ENCODE measurements at regions not wholly inside any gene's neighbourhood (a gene's known extent, or its start where the extent isn't known, plus 50 kb on each side); places are given as distances from the start of the nearest gene placed in this dataset.

GRCh38 chr5:173527671-173528070 lies 88.8 kb downstream of the BOD1 start:
- DNase-seq (ENCODE audit: low read depth): no peak

- DNase-seq (ENCODE audit: low read depth): no peak
Observed at GRCh38 chr5:173524136-173524535, 92.3 kb downstream of the BOD1 start.

- DNase-seq (ENCODE audit: low read depth): no peak
Observed at GRCh38 chr5:173523388-173523787, 93.1 kb downstream of the BOD1 start.

GRCh38 chr5:173522518-173522917 lies 93.9 kb downstream of the BOD1 start:
- DNase-seq (ENCODE audit: low read depth): no peak

DNA sequence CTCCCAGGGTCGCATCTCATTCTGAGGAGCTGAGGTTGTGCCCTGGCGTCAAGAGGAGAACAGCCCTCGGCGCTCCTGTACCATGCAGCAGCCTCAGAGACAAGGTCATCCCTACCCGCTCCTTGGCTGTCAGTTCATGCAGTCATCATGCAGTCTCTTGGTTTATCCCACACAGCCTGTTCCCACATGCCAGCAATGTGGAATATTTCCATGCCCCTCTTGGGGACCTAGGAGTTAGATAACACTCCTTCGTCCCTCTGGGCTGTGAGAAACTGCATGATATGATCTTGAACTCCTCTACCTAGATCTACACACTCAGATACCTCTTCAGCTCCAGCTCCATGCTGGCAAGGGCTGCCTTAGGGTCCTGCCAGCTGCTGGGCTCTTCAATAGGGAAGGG lies 97.6 kb downstream of the BOD1 start:
- DNase-seq (ENCODE audit: low read depth): no peak

DNA sequence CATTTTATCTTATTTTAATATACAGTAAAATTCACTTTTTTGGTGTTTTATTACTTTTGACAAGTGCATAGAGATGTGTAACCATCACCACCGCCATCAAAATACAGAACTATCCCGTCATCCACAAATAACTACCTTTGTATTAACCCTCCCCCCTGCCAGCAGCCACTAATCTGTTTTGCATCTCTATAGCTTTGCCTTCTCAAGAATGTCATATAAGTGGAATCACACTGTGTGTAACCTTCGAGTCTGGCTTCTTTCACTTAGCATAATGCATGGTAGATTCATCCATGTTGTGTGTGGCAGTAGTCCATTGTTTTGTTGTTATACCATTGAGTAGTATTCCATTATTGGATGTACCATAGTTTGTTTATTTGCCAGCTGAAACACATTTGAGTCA lies 98.8 kb downstream of the BOD1 start:
- no peak for DNase-seq (ENCODE audit: low read depth)

DNA sequence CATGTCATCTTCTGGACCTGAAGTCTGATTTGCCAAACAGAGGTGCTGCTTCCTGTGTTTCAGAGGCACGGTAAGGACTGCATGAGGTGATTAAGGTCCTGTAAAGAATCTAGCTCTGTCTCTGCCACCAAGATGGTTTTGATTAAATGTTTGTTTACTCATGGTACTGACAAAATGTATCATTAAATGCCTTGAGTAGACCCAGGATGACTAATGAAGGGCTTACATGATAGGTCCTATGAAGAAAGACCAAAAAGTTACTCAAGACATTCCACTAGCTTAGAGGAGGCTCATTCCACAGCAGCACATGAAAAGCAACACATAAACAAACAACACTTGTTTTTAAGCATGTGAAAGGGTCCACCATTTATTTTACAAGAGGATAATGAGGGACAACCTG lies 100.9 kb downstream of the BOD1 start:
- DNase-seq (ENCODE audit: low read depth): peak; percentile 94

DNA sequence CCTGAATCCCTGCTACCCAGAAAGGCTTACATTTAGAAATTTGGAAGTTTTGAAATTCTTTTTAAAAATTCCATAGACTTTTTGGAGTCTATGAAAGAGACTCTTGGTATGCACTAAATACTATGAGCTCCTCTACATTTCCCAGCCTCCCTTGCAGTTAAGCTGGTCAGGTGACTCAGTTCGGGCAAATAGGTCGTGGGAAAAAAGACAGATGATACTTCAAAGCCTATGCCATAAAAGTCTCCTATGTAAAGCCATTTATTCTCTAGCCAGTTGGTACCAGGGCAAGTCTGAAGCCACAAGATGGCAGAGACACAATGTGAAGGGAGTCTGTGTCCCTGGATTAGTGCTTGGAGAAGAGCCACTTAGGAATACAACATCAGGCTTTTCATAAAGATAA lies 101.8 kb downstream of the BOD1 start:
- peak; percentile 72 for DNase-seq (ENCODE audit: low read depth)

DNA sequence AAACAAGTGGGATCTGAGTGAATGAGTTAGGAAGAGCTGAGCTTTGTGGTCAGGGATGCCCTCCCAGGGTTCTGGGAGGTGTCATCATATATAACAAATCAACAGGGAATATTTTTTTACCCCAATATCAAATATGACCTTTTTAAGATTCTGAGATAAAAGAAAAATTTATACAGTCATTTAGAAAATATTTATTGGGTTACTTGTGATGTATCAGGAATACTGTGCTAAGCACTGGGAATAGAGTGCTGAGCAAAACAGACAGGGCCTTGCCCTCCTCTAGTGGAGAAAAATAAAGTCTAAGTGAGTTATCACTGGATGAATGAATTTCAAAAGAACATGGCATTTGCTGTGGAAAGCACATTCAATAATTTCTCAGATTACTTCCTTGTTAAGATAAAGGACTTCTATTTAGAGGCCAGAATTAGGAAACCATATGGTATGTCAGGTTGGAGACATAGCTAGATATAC lies 102.9 kb downstream of the BOD1 start:
- DNase-seq (ENCODE audit: low read depth): peak; percentile 93

- no peak for DNase-seq (ENCODE audit: low read depth)
Observed at GRCh38 chr5:173512637-173513435, 103.6 kb downstream of the BOD1 start.

DNA sequence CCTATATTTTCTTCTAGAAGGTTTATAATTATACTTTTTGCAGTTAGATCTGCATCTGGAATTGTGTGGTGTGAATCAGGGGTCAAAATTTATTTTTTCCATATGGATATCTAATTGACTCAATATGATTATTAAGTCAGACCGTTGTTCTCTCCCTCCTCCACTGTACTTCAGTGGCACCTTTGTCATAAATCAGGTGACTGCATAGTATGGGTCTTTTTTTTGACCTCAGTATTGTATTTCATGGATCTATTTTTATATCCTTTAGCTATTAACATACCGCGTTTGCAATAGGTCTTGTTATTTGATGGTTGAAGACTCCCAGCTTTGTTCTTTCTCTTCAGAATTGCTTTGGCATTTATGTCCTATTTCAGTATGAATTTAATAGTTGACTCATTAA lies 107.4 kb downstream of the BOD1 start:
- no peak for DNase-seq (ENCODE audit: low read depth)

DNA sequence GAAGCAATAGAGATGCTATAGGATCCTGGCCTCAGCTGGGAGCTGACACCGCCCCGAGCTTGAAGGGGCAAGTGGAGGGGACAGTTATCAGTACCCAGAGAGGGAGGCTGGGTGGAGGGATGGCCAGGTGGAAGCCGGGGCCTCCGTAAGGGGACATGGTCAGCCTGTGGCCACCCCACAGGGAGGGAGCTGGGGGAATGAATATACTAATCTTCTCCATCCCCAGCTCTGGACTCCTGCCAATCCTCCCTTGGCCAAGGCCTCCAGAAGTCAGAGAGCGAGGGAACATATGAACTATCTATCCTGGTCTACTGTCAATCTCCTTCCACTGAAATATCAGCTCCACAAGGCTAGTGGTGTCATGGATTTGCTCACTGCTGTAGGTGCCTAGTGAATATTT lies 109.3 kb downstream of the BOD1 start:
- no peak for DNase-seq (ENCODE audit: low read depth)

DNA sequence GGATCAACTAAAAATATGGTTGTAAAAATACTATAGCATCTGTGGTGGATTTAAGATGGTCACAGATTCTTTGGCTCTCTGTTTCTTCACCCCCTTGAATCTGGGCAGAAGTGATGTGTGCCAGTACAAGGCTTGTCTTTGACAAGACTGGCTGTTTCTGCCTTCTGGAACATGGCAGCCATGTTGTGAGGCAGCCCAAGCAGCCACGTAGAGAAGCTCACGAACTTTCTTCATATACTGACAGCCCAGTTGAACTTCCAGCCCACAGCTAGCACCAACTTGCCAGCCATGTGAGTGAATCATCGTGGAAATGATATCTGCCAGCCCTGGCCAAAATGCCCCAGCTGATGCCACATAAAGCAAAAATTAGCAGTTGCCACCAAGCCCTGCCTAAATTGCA lies 110.8 kb downstream of the BOD1 start:
- DNase-seq (ENCODE audit: low read depth): no peak

DNA sequence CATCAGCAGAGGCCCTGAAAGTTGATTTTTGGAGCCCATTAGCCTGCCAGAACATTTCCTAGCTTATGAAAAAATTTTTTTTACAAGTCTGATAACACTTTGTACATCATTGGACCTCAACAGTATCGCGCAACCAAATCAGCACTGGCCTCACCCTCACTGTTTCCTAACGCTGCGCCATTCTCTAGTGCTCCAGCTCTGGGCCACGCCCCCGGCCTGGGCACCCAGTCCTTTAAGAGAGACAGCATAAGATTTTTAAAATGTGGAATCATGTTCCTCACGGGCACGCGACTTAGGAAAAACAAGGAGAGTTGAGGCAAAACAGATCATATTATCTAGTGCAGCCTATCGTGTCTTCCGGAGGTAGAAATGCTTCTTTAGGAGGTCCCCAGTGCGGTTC lies 114.5 kb downstream of the BOD1 start:
- no peak for DNase-seq (ENCODE audit: low read depth)

- DNase-seq (ENCODE audit: low read depth): no peak
Observed at GRCh38 chr5:173501271-173501670, 115.2 kb downstream of the BOD1 start.

DNA sequence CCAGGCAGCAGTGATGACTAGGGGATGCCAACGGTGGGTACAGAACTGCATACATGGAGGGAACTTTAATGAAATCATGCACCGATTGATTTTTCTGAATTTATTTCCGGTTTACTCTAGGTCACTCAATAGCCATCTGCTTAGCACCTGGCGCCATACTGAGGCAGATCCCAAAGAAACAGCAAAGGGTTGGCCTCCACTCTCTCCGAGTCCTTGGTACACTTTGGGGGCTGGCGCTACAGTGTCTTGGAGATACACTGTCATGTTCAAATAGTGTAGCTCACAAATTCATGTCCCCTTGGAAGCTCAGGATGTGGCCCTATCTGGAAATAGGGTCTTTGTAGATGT lies 116.3 kb downstream of the BOD1 start:
- no peak for DNase-seq (ENCODE audit: low read depth)

DNA sequence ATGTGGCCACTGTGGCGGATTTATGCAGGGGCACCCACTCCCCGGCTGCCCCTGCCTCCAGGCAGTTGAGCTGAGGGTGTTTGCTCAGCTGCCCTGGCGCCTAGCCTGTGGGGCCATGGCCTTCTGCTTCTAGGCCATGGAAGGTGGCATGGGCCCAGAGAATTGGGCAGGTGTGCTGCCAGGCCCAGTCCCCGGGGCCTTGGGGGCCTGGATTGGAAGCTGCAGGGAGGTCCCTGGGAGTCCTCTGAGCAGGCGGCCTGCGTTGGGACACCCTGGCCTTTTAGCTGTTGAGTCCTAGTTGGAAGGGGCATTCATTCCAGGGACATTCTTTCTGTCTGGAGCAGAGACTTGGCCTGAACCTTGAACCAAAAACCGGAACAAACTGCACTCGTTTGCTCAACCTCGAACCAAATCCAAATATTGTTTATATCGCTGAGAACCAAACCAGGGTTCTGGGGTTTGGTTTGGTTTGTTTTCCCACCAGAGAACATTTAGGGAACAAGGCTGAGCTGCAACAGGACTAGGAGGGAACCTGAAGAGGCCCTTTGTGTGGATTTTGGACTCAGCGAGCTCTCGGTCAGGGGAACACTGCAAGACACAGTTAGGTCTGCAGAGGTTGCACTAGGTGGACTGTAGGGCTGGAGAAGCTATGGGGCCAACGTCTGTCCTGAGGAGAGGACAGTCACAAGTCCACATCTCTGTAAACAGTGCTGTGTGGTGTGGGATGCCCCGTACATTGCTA lies 116.8 kb downstream of the BOD1 start:
- DNase-seq (ENCODE audit: low read depth): no peak

DNA sequence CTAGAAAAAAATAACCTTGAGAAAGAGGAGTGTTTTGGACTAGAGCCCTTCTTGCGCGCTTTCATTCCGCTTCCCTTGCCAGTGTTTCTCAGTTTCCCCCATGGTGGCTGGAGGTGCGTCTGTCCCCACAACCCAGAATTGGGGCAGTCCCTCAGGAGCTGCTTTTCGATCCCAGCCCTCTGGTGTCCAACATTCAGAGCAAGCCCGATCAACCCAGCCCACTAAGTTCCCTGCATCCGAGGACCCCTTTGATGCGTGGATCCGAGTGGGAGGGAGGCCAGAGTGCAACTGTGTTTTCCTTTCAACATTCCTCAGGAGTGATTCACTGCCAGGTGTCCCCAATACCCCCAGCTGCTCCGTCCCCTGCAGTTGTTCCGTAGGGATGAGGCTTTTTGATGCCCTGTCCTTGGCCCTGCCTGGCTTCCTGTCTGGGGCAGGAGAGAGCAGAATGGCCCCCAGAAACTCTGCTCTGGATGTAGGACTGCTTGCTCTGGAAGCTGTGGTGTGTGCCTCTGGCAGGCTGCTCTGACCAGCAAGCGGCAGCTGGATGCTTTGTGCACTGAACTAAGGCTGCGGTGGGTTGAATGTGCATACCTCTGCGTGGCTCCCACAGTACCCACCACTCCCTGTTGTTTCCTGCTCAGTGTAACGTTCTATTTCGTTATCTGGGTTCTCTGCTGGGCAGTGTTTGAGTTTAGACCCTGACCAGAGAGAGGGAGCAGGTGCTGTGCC lies 117.5 kb downstream of the BOD1 start:
- DNase-seq (ENCODE audit: low read depth): no peak

DNA sequence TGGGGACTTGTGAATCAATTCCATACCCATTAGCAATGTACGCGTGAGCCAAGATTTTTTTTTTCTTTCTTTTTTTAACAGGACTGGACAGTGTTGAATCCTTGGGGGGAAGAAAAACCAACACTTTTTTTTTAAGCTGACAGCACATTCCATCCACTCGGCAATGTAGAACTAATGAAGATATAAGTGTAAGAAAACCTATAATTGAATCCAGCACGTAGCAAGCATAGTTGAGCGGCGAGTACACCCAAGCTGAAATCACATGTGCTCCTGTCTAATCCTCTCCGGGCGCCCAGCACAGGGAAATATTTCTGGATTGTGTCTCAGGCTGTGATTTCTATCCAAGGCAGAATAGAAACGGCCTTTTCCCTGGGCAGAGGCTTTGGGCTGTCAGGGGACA lies 118.2 kb downstream of the BOD1 start:
- peak; percentile 89 for DNase-seq (ENCODE audit: low read depth)

DNA sequence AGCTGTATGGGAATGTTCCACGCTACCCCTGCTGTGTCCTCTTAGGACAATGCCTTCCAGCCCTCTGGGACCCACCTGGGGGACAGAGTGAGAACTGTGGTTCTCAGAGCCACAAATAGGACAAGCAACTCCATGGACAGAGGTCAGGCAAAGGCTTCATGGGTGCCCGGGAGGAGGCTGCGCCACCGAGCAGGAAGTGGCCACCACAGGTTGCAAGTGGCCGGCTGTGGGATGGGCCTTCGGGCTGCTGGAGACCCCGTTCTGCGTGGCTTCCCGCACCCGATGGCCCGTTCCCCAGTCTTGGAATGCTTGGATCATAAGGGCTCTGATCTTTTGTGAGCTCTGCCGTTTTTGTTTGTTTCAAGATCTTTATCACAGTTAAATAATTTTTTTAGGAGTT lies 118.8 kb downstream of the BOD1 start:
- no peak for DNase-seq (ENCODE audit: low read depth)

GRCh38 chr5:173496883-173497255 lies 119.6 kb downstream of the BOD1 start:
- no peak for DNase-seq (ENCODE audit: low read depth)

DNA sequence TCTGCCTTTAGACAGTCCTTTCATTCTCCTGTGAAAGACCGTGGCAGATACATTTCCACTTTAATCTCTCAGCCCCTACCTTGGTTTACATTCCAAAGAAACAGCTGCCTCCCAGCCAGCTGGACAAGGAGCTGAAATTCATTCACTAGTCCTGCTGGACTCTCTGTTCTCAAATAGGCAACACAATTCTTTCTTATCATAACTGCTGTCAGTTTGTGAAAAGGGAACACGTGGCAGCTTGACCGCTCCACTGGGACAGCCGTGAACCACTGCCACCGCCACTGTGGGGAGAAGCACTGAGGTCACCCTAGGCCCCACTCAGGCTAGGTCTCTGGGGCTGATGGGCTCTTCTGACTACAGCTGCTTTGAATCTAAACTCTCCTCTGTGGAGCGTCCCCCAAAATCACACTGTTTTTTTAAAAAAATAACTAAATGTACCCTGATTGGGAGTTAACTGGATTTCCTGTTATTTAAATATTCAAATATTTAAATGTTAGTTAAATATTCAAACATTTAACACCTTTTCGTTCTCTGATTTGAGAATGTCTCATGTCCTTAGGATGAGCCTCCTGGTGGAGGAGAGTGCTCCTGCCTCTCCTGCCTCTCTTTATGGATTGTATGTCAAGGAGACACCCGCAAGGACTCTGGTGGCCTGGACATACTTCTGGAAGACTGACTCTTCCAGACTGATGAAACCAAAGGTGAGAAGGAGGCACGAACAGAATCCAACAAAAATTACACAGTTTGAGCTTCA lies 120.1 kb downstream of the BOD1 start:
- no peak for DNase-seq (ENCODE audit: low read depth)

Measured in EH (cell line).